Fibroblast of peridontal ligament (primary cell): ENCODE measurements at regions not wholly inside any gene's neighbourhood (a gene's known extent, or its start where the extent isn't known, plus 50 kb on each side); places are given as distances from the start of the nearest gene placed in this dataset.

Experiments
- DNase-seq: peaks from one replicate; pipeline ENCODE4 v3.0.0-alpha.2; 2010; ENCODE audit errors: extremely low read depth

GRCh38 chr13:83601539-83601938 is 280.7 kb downstream of the SLITRK1 start:
- DNase-seq: no peak

- DNase-seq: no peak
Observed at GRCh38 chr13:83592095-83592494, 290.2 kb downstream of the SLITRK1 start.

- no peak for DNase-seq
Observed at GRCh38 chr13:83589814-83590213, 292.5 kb downstream of the SLITRK1 start.

GRCh38 chr13:83577183-83577582 is 305.1 kb downstream of the SLITRK1 start:
- no peak for DNase-seq

- no peak for DNase-seq
Observed at GRCh38 chr13:83568019-83568418, 314.3 kb downstream of the SLITRK1 start.

GRCh38 chr13:83563499-83563898 is 318.8 kb downstream of the SLITRK1 start:
- DNase-seq: no peak

GRCh38 chr13:83557845-83558244 is 324.4 kb downstream of the SLITRK1 start:
- DNase-seq: no peak

- no peak for DNase-seq
Observed at GRCh38 chr13:83549671-83550070, 332.6 kb downstream of the SLITRK1 start.

GRCh38 chr13:83547043-83547442 is 335.2 kb downstream of the SLITRK1 start:
- DNase-seq: peak; percentile 42

GRCh38 chr13:83546476-83546875 is 335.8 kb downstream of the SLITRK1 start:
- peak; percentile 93 for DNase-seq

- DNase-seq: no peak
Observed at GRCh38 chr13:83538636-83539035, 343.6 kb downstream of the SLITRK1 start.

- no peak for DNase-seq
Observed at GRCh38 chr13:83536941-83537340, 345.3 kb downstream of the SLITRK1 start.

- no peak for DNase-seq
Observed at GRCh38 chr13:83536153-83536552, 346.1 kb downstream of the SLITRK1 start.

GRCh38 chr13:83532809-83533208 is 349.5 kb downstream of the SLITRK1 start:
- DNase-seq: no peak

- no peak for DNase-seq
Observed at GRCh38 chr13:83531022-83531421, 351.3 kb downstream of the SLITRK1 start.

- DNase-seq: no peak
Observed at GRCh38 chr13:83516781-83517180, 365.5 kb downstream of the SLITRK1 start.

GRCh38 chr13:83515268-83516015 is 366.8 kb downstream of the SLITRK1 start:
- DNase-seq: peak; percentile 76

- no peak for DNase-seq
Observed at GRCh38 chr13:83508771-83509301, 373.4 kb downstream of the SLITRK1 start.

GRCh38 chr13:83503424-83503823 is 378.9 kb downstream of the SLITRK1 start:
- DNase-seq: peak; percentile 82

- DNase-seq: peak; percentile 14
Observed at GRCh38 chr13:83499286-83499685, 383.0 kb downstream of the SLITRK1 start.

GRCh38 chr13:83498481-83499190 is 383.6 kb downstream of the SLITRK1 start:
- DNase-seq: peak; percentile 74

- DNase-seq: no peak
Observed at GRCh38 chr13:83498045-83498444, 384.2 kb downstream of the SLITRK1 start.

- DNase-seq: no peak
Observed at GRCh38 chr13:83496501-83496900, 385.8 kb downstream of the SLITRK1 start.
